Spinal cord (tissue), 9 donors: ENCODE measurements at regions not wholly inside any gene's neighbourhood (a gene's known extent, or its start where the extent isn't known, plus 50 kb on each side); places are given as distances from the start of the nearest gene placed in this dataset.

Source experiments
- DNase-seq, 6 donors: peaks; one replicate each; pipeline versions ENCODE4 v3.0.0 to v3.0.0-alpha.2; 2013 to 2015; ENCODE audit warnings: low spot score in 6 of 6, low read depth in 4 of 6
- H3K27ac ChIP-seq: one replicate; pipeline ENCODE4 v1.5.1; 2013; ENCODE audit warnings: low read depth, low read length, control low read depth
- H3K27me3 ChIP-seq: one replicate; pipeline ENCODE4 v1.6.1; 2013; ENCODE audit warnings: low read length; ENCODE audit not compliant: control insufficient read depth, insufficient read depth
- H3K36me3 ChIP-seq: one replicate; pipeline ENCODE4 v1.6.1; 2013; ENCODE audit warnings: low read length; ENCODE audit not compliant: control insufficient read depth, insufficient read depth
- H3K4me1 ChIP-seq: one replicate; pipeline ENCODE4 v1.6.1; 2013; ENCODE audit warnings: low read length; ENCODE audit not compliant: control insufficient read depth, insufficient read depth
- H3K4me3 ChIP-seq: one replicate; pipeline ENCODE4 v1.5.1; 2013; ENCODE audit warnings: low read depth, low read length, control low read depth
- H3K9me3 ChIP-seq: one replicate; pipeline ENCODE4 v1.6.1; 2013; ENCODE audit warnings: low read length; ENCODE audit not compliant: control insufficient read depth, insufficient read depth
- WGBS: methylation state at CpG from one replicate; pipeline ENCODE4 v1.1.5; 2013; ENCODE audit warnings: missing lambda C conversion rate; ENCODE audit not compliant: insufficient coverage; 5-methylcytosine and 5-hydroxymethylcytosine counted together
- donor health status: healthy.

DNA sequence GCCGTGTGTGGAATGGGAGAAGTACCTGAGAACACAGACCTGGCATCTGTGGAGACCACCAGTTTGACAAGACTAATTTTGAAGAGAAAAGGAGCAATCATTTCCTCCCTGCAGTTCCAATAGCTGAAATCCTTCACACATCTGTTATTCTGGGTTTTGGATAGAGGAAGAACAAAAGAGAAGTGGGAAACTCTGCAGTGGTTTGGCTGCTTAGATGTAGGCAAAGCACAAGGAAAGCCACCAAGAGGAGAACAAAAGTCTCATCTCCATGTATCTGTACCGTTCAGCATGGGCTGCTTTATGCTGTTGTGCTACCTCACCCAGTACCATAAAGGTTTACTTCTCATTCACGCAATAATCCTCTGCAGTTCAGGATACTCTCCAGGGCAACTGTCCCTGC is 153.1 kb upstream of the COL8A1 start:
- 83% methylated on average over 2 of the region's 3 CpGs for WGBS

DNA sequence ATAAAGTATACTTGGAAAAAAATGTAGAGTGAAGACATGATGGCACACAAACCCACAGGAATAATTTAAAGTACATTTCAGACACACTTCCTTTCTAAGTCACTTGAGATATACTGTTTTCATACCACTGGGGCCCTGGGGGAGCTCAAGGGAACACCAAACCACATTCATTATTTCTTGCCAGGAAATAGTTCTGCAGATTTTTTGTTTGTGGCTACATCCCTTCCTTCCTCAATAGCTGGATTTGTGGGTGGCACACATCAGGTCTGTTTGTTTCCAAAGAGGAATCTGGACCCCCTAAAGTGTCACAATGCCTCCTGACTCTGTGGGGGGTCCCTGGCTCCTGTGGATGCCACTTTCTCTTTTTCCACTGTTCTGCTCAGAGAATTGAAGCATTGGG is 153.5 kb upstream of the COL8A1 start:
- Histone ChIP-seq H3K27ac (no peak overlapping the region), H3K36me3 (no peaks in the 10 kb centered on the region), H3K4me3 (no peak overlapping the region), H3K9me3 (peaks cover 4% of the 10 kb centered on the region), H3K4me1 (no peaks in the 10 kb centered on the region), H3K27me3 (no peaks in the 10 kb centered on the region)
- no peak for DNase-seq

More for the DNA sequence above, 153.1 kb upstream of the COL8A1 start:
- Histone ChIP-seq H3K4me1 (no peaks in the 10 kb centered on the region), H3K36me3 (no peaks in the 10 kb centered on the region), H3K27me3 (no peaks in the 10 kb centered on the region), H3K27ac (no peak overlapping the region), H3K9me3 (peaks cover 4% of the 10 kb centered on the region), H3K4me3 (no peak overlapping the region)
- no peak for DNase-seq

DNA sequence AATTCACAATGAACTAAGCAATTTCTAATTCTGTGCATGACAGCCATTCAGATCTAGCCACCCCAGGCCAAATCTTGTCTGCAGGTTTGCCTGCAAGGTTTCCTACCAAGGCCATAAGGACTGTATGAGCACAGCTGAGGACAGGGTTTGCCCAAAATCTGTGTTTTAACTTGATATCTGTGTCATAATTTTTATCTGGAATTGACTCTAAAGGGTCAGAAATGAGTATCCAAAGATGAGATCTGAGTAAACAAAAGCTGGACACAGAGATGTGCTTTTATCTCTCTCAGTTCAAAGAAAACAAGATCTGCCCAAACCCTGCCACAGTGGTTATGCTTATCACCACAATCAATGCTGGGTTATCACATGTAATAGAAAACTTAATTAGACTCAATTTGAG is 154.6 kb upstream of the COL8A1 start:
- DNase-seq: no peak
- no peak overlapping the region for H3K27ac ChIP-seq

DNA sequence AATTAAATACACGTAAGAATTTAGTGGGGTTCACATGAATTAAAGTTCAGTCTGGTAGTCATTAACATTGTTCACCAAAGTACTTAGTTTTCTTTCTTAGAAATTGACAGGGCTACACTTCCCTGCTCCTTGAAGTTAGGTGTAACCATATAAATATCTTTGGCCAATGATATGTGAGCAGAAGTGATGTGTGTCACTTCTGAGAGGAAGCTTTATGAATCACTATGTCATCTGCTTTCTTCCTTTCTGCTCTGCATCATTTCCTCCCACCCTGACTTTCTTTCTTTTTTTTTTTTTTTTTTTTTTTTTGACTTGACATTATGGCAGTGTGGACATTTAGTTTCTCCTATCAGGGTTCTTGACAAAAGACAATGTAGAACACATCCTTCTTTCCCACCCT is 156.2 kb upstream of the COL8A1 start:
- no peaks in the 10 kb centered on the region for H3K4me1 ChIP-seq
- no peak overlapping the region for H3K27ac ChIP-seq
- DNase-seq: no peak
- H3K36me3 ChIP-seq: no peaks in the 10 kb centered on the region
- no CpG with 5 or more reads among the region's 1 CpG for WGBS
- no peak overlapping the region for H3K4me3 ChIP-seq
- no peaks in the 10 kb centered on the region for H3K9me3 ChIP-seq
- H3K27me3 ChIP-seq: no peaks in the 10 kb centered on the region

More for the DNA sequence above, 154.6 kb upstream of the COL8A1 start:
- Histone ChIP-seq H3K9me3 (peaks cover 2% of the 10 kb centered on the region), H3K4me1 (no peaks in the 10 kb centered on the region), H3K27me3 (no peaks in the 10 kb centered on the region), H3K36me3 (no peaks in the 10 kb centered on the region), H3K4me3 (no peak overlapping the region)

DNA sequence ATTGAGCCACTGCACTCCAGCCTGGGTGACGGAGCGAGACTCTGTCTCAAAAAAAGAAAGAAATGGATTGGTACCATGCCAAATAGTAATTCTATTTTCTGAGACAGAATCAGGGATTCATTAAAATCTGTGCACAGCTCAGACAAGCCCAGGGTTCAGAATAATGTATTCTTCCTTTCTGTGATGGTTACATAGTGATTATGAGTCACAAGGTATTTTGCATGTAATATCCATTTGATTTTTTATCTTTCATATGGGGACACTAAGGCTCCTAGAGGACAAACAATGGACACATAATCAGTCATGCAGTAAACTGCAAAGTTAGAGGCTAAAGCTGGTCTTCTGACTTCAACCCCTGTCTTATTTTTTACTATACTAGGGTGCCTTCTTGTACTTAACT is 156.8 kb upstream of the COL8A1 start:
- no peak overlapping the region for H3K27ac ChIP-seq
- WGBS: 100% methylated on average over 2 of the region's 2 CpGs
- no peaks in the 10 kb centered on the region for H3K27me3 ChIP-seq
- no peak overlapping the region for H3K4me3 ChIP-seq
- no peaks in the 10 kb centered on the region for H3K36me3 ChIP-seq
- no peaks in the 10 kb centered on the region for H3K9me3 ChIP-seq
- DNase-seq: no peak
- H3K4me1 ChIP-seq: no peaks in the 10 kb centered on the region

DNA sequence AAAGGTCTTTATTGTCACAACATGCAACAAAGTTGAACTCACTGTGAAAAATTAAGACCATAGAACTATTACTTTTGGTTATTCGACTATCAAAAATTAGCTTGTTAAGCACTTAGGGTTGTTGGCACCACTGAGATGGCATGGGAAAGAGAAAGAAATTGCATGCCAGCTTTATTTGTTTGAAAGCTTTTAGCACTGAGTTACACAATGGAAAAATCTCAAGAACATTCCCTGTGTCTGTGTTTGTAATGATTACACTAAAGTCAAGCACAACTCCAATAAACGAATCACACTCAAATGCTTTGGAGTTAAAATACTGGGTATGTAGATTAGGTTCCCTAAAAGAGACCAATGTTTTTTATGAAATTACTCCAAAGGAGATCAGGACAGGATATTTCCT is 158.6 kb upstream of the COL8A1 start:
- Histone ChIP-seq H3K27ac (no peak overlapping the region), H3K27me3 (no peaks in the 10 kb centered on the region), H3K4me3 (no peak overlapping the region), H3K4me1 (no peaks in the 10 kb centered on the region), H3K9me3 (no peaks in the 10 kb centered on the region), H3K36me3 (no peaks in the 10 kb centered on the region)
- WGBS: no CpG with 5 or more reads among the region's 2 CpGs
- DNase-seq: no peak

DNA sequence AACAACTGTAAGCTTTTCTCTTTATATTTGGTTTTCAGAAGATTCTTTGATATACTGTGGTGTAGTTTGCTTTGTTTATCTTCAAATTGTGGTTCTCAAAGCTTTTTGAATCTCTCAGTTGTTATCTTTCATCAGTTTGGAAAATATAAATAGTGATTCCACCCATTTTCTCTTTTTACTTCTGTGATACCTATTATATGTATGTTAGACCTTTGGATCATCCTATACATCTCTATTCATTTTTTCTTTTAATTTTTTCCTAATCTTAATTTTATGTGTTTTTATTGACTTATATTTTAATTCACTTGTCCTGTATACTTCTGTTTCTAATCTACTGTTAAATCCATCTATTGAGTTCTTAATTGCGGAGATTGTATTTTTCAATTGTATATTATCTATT is 160.7 kb upstream of the COL8A1 start:
- no CpG with 5 or more reads among the region's 1 CpG for WGBS
- DNase-seq: no peak
- no peak overlapping the region for H3K4me3 ChIP-seq
- H3K4me1 ChIP-seq: no peaks in the 10 kb centered on the region
- no peaks in the 10 kb centered on the region for H3K36me3 ChIP-seq
- H3K27ac ChIP-seq: no peak overlapping the region
- no peaks in the 10 kb centered on the region for H3K27me3 ChIP-seq
- H3K9me3 ChIP-seq: no peaks in the 10 kb centered on the region

DNA sequence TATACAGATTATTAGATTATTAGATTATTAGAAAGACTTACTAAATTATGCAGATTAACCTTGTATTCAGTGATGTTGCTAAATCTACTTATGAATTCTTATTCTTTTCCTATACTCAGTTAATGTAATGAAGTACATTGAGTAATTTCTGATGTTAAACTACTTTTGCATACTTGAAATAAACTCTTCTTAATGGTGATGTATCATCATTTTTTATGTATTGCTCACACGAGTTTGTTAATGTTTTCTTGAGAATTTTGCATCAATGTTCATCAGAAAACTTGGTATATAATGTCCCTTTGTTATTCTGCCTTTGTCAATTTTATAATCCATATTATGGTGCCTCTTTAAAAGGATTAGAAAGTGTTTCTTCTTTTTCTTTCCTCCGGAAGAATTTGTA is 163.2 kb upstream of the COL8A1 start:
- Histone ChIP-seq H3K27ac (no peak overlapping the region), H3K27me3 (no peaks in the 10 kb centered on the region), H3K36me3 (no peaks in the 10 kb centered on the region), H3K4me3 (no peak overlapping the region), H3K9me3 (no peaks in the 10 kb centered on the region), H3K4me1 (no peaks in the 10 kb centered on the region)
- WGBS: no CpG with 5 or more reads among the region's 2 CpGs
- no peak for DNase-seq

DNA sequence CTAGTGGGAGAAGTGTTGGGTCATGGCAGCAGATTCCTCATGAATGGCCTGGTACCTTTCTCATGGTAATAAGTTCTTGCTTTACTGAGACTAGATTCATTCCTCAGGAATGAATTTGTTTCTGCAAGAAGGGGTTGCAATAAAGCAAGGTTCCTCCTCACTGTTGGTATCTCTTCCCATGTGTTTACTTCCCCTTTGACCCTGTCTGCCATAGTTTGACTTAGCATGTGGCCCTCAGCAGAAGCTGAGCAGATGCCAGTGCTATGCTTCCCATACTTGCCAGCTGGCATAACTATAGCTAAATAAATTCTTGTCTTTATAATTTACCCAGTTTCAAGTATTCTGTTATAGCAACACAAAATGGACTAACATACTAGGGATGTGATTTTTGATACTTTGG is 163.6 kb upstream of the COL8A1 start:
- H3K4me3 ChIP-seq: no peak overlapping the region
- DNase-seq: no peak
- no peaks in the 10 kb centered on the region for H3K36me3 ChIP-seq
- no peaks in the 10 kb centered on the region for H3K4me1 ChIP-seq
- H3K27me3 ChIP-seq: no peaks in the 10 kb centered on the region
- no peaks in the 10 kb centered on the region for H3K9me3 ChIP-seq
- H3K27ac ChIP-seq: no peak overlapping the region

DNA sequence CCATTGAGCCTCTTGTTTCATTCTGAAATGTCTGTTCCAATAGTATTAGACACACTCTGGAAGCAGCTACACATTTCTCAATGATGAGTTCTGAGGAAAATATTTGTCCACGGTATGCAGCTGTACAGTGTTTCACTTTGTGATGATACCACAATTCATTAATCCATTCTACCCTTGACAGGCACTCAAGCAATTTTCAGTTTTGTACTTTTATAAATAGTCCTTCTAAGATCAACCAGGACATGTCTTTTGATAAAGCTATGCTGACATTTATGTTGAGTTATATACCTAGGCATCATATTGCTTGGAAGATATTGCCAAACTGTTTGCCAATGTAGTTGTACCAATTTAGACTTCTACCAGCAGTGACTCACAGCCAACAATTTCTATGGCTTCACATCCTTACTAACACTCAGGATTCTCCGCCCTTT is 165.1 kb upstream of the COL8A1 start:
- DNase-seq: no peak
- WGBS: no CpG with 5 or more reads among the region's 2 CpGs

DNA sequence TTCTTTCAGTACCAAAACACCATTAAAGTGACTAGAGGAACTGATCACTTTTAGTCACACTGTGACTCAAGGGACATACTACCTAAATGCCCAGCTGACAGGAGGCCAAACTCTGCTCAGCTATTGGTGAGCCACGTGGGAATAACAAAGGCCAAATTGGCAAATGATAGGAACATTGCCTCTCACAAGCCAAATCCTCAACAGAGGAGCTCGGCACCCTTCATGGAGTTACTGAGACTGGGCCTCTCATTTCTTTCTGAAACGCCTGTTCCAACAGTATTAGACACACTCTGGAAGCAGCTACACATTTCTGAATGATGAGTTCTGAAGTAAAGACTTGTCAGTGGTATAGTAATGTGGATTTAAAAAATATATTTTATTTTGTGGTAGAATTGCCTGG is 166.0 kb upstream of the COL8A1 start:
- 40% methylated on average over 1 of the region's 3 CpGs for WGBS
- H3K27ac ChIP-seq: no peak overlapping the region
- no peak overlapping the region for H3K4me3 ChIP-seq
- no peaks in the 10 kb centered on the region for H3K27me3 ChIP-seq
- H3K36me3 ChIP-seq: no peaks in the 10 kb centered on the region
- no peaks in the 10 kb centered on the region for H3K9me3 ChIP-seq
- H3K4me1 ChIP-seq: no peaks in the 10 kb centered on the region
- no peak for DNase-seq

More for the DNA sequence above, 165.1 kb upstream of the COL8A1 start:
- Histone ChIP-seq H3K9me3 (no peaks in the 10 kb centered on the region), H3K27me3 (no peaks in the 10 kb centered on the region), H3K27ac (no peak overlapping the region), H3K36me3 (no peaks in the 10 kb centered on the region), H3K4me3 (no peak overlapping the region), H3K4me1 (no peaks in the 10 kb centered on the region)
